HFFc6 (cell line): ENCODE measurements at regions not wholly inside any gene's neighbourhood (a gene's known extent, or its start where the extent isn't known, plus 50 kb on each side); places are given as distances from the start of the nearest gene placed in this dataset.

Source experiments
- DNase-seq: peaks from one replicate; pipeline ENCODE4 v3.0.0-alpha.2; 2018
- H3K27ac Mint-ChIP-seq: 2 replicates; pipeline ENCODE4 v1.8.0; 2020; ENCODE audit warnings: mild to moderate bottlenecking, mixed read lengths
- H3K27me3 Mint-ChIP-seq: 2 replicates; pipeline ENCODE4 v1.8.0; 2021; ENCODE audit warnings: mild to moderate bottlenecking, moderate library complexity, mixed read lengths; ENCODE audit not compliant: insufficient read depth
- H3K36me3 Mint-ChIP-seq: 2 replicates; pipeline ENCODE4 v1.8.0; 2021; ENCODE audit warnings: low read depth, mixed read lengths
- H3K4me1 Mint-ChIP-seq: 2 replicates; pipeline ENCODE4 v1.8.0; 2020; ENCODE audit warnings: low read depth, mixed read lengths
- H3K4me3 Mint-ChIP-seq: 2 replicates; pipeline ENCODE4 v1.8.0; 2020; ENCODE audit warnings: mild to moderate bottlenecking, moderate library complexity, mixed read lengths
- H3K9me3 Mint-ChIP-seq: 2 replicates; pipeline ENCODE4 v1.8.0; 2020; ENCODE audit warnings: mild to moderate bottlenecking, mixed read lengths
- TF ChIP-seq, protein P1 (sequence below): fragments of 200-600 bp; sonication (generic); IDR thresholded peaks from 2 replicates; pipeline ENCODE4 v1.5.0; 2021; ENCODE audit warnings: antibody characterized with exemption, mild to moderate bottlenecking

GRCh38 chr7:57361406-57361805 is 88.6 kb upstream of the ZNF716 start:
- H3K36me3 Mint-ChIP-seq = peaks cover 20% of the 10 kb centered on the region
- DNase-seq = no peak
- H3K4me1 Mint-ChIP-seq = no peaks in the 10 kb centered on the region
- TF ChIP-seq, protein P1, sequence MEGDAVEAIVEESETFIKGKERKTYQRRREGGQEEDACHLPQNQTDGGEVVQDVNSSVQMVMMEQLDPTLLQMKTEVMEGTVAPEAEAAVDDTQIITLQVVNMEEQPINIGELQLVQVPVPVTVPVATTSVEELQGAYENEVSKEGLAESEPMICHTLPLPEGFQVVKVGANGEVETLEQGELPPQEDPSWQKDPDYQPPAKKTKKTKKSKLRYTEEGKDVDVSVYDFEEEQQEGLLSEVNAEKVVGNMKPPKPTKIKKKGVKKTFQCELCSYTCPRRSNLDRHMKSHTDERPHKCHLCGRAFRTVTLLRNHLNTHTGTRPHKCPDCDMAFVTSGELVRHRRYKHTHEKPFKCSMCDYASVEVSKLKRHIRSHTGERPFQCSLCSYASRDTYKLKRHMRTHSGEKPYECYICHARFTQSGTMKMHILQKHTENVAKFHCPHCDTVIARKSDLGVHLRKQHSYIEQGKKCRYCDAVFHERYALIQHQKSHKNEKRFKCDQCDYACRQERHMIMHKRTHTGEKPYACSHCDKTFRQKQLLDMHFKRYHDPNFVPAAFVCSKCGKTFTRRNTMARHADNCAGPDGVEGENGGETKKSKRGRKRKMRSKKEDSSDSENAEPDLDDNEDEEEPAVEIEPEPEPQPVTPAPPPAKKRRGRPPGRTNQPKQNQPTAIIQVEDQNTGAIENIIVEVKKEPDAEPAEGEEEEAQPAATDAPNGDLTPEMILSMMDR = no peak
- no peak overlapping the region for H3K27ac Mint-ChIP-seq
- peaks cover 1% of the 10 kb centered on the region for H3K27me3 Mint-ChIP-seq
- H3K9me3 Mint-ChIP-seq = peaks cover 67% of the 10 kb centered on the region
- no peak overlapping the region for H3K4me3 Mint-ChIP-seq

GRCh38 chr7:57362868-57363267 is 87.1 kb upstream of the ZNF716 start:
- Mint-ChIP-seq H3K27ac (no peak overlapping the region), H3K9me3 (peaks cover 74% of the 10 kb centered on the region), H3K36me3 (peaks cover 20% of the 10 kb centered on the region), H3K27me3 (peaks cover 1% of the 10 kb centered on the region), H3K4me1 (no peaks in the 10 kb centered on the region), H3K4me3 (no peak overlapping the region)
- DNase-seq = no peak
- TF ChIP-seq, protein P1 = no peak

GRCh38 chr7:57363321-57363720 is 86.7 kb upstream of the ZNF716 start:
- peaks cover 74% of the 10 kb centered on the region for H3K9me3 Mint-ChIP-seq
- TF ChIP-seq, protein P1 = no peak
- no peak for DNase-seq
- peaks cover 20% of the 10 kb centered on the region for H3K36me3 Mint-ChIP-seq
- no peak overlapping the region for H3K27ac Mint-ChIP-seq
- no peaks in the 10 kb centered on the region for H3K4me1 Mint-ChIP-seq
- no peak overlapping the region for H3K4me3 Mint-ChIP-seq
- H3K27me3 Mint-ChIP-seq = peaks cover 1% of the 10 kb centered on the region

DNA sequence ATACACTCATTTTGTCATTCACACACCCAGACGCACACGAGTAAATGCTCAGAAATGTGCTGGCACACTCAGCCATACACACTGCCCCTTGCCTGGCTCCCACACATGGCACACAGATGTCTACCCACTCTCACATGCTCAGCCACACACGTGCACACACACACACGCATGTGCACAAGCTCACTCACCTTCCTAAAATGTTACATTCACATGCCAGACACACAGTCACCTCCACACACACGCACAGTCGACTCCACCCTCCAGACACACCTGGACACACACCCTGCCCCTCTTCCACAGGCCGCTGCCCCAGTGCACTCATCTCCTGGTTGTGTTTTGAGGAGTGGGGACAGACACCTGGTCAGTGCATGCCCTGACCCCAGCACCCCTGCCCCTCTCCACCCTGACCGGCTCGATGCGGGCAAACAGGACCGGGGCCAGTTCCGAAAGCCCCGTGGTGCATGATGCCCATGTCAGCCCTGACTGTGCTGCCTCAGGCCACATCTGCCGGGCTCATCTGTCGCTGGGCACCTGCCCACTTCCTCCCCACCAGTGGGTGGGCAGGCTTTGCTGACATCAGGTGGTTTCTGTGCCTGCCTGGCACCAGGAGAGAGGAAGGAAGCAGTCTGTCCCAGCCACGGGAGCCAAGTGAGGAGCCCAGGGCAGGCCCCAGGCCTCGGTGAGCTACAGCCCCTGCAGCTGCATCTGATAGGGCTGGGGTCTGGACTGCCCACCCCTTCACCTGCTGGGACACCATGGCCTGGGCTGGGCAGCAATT is 84.9 kb upstream of the ZNF716 start:
- peaks cover 6% of the 10 kb centered on the region for H3K36me3 Mint-ChIP-seq
- no peak overlapping the region for H3K4me3 Mint-ChIP-seq
- H3K9me3 Mint-ChIP-seq = peaks cover 74% of the 10 kb centered on the region
- H3K4me1 Mint-ChIP-seq = no peaks in the 10 kb centered on the region
- DNase-seq = no peak
- no peaks in the 10 kb centered on the region for H3K27me3 Mint-ChIP-seq
- TF ChIP-seq, protein P1 = no peak
- no peak overlapping the region for H3K27ac Mint-ChIP-seq

DNA sequence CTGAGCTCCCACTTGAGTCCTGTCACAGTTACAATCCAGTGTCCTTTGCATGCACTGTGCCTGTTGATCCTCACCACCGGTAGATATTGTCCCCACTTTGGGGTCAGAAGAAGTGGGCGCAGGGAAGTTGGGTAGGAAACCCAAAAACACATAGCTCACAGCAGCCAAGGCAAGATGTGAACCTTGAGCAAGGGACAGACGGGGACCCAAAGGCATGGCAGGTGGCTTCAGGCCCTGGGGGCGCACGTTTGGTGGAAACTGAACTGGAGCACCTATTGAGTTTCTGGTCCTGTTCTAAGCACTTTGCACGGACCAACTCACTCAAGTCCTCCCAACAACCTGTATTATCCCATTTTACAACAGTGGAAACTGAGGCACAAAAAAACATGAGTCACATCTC is 82.8 kb upstream of the ZNF716 start:
- H3K36me3 Mint-ChIP-seq = peaks cover 11% of the 10 kb centered on the region
- H3K27ac Mint-ChIP-seq = no peak overlapping the region
- TF ChIP-seq, protein P1 = no peak
- no peak overlapping the region for H3K4me3 Mint-ChIP-seq
- DNase-seq = no peak
- H3K27me3 Mint-ChIP-seq = no peaks in the 10 kb centered on the region
- H3K9me3 Mint-ChIP-seq = peaks cover 75% of the 10 kb centered on the region
- H3K4me1 Mint-ChIP-seq = no peaks in the 10 kb centered on the region
